H1 (cell line): ENCODE measurements at regions not wholly inside any gene's neighbourhood (a gene's known extent, or its start where the extent isn't known, plus 50 kb on each side); places are given as distances from the start of the nearest gene placed in this dataset.

Experiments
- CTCF ChIA-PET: fragments of 300-600 bp; sonication (Branson Sonifier 250); formaldehyde crosslinking; loops from one replicate; lab custom pipeline; 2021; ENCODE audit not compliant: partially characterized antibody; lab: Charles Lee
- POLR2A ChIA-PET: fragments of 300-600 bp; sonication (Branson Sonifier 250); formaldehyde crosslinking; loops from one replicate; lab custom pipeline; 2021; ENCODE audit warnings: inconsistent platforms; ENCODE audit not compliant: partially characterized antibody; lab: Charles Lee
- DNase-seq, 2 experiments: peaks; one replicate each; pipeline versions ENCODE4 v3.0.0 to v3.0.0-alpha.2; 2010 to 2022; ENCODE audit warnings: low spot score in 2 of 2, low read depth in 1 of 2, mixed read lengths in 1 of 2
- FAIRE-seq: peaks from 2 replicates; lab custom pipeline; 2011; peaks lifted over from hg19 to GRCh38; lab: Jason Lieb, UNC
- H2AFZ ChIP-seq: 2 replicates; pipeline ENCODE4 v1.8.1; 2012; ENCODE audit warnings: low read length, inconsistent platforms
- H2AK5ac ChIP-seq: 2 replicates; pipeline ENCODE4 v1.6.1; 2013; ENCODE audit warnings: low read depth, low read length
- H2BK120ac ChIP-seq: replicated peaks from 2 replicates; pipeline ENCODE3; 2013; ENCODE audit warnings: low read depth, low read length, inconsistent platforms
- H2BK12ac ChIP-seq: 2 replicates; pipeline ENCODE4 v1.6.1; 2013; ENCODE audit warnings: low read depth, low read length
- H2BK15ac ChIP-seq: 2 replicates; pipeline ENCODE4 v1.6.1; 2013; ENCODE audit warnings: low read length
- H2BK20ac ChIP-seq: 2 replicates; pipeline ENCODE4 v1.6.1; 2013; ENCODE audit warnings: low read length
- H2BK5ac ChIP-seq: 2 replicates; pipeline ENCODE4 v1.6.1; 2013; ENCODE audit warnings: low read depth, low read length
- H3K14ac ChIP-seq: 2 replicates; pipeline ENCODE4 v1.6.1; 2013; ENCODE audit warnings: inconsistent platforms; ENCODE audit not compliant: insufficient read length
- H3K18ac ChIP-seq: 2 replicates; pipeline ENCODE4 v1.6.1; 2013; ENCODE audit warnings: low read length; ENCODE audit errors: extremely low read depth
- H3K23ac ChIP-seq: 2 replicates; pipeline ENCODE4 v1.6.1; 2013; ENCODE audit warnings: inconsistent platforms; ENCODE audit not compliant: insufficient read length
- H3K23me2 ChIP-seq: 2 replicates; pipeline ENCODE4 v1.6.1; 2013; ENCODE audit warnings: low read depth, low read length
- H3K27ac ChIP-seq: 2 replicates; pipeline ENCODE4 v1.6.1; 2011; ENCODE audit warnings: low read depth, low read length, inconsistent platforms
- H3K27me3 ChIP-seq, 4 experiments: replicated peaks in 1 of 4; 1 replicate in 1 of 4; 2 replicates in 3 of 4; pipeline versions ENCODE4 v1.6.1 to v1.8.1; 2011 to 2013; ENCODE audit warnings: low read length in 3 of 4, mild to moderate bottlenecking in 3 of 4, inconsistent platforms in 2 of 4, mixed read lengths in 2 of 4, moderate library complexity in 1 of 4; ENCODE audit not compliant: control insufficient read depth in 3 of 4, insufficient read depth in 3 of 4; ENCODE audit errors: extremely low read depth in 1 of 4
- H3K36me3 ChIP-seq, 4 experiments: 2 replicates each; pipeline versions ENCODE4 v1.6.1 to v1.8.1; 2011 to 2013; ENCODE audit warnings: mild to moderate bottlenecking in 4 of 4, low read length in 3 of 4, moderate library complexity in 2 of 4, control low read depth in 1 of 4, inconsistent platforms in 1 of 4; ENCODE audit not compliant: insufficient read depth in 4 of 4, control insufficient read depth in 2 of 4
- H3K4ac ChIP-seq: replicated peaks from 2 replicates; pipeline ENCODE3; 2013; ENCODE audit warnings: low read length, low read depth, mixed read lengths, inconsistent platforms; ENCODE audit not compliant: insufficient read length
- H3K4me1 ChIP-seq, 4 experiments: replicated peaks in 1 of 4; 1 replicate in 1 of 4; 2 replicates in 3 of 4; pipeline versions ENCODE4 v1.6.1 to v1.8.1; 2011 to 2013; ENCODE audit warnings: low read length in 3 of 4, inconsistent platforms in 2 of 4, mixed read lengths in 1 of 4; ENCODE audit not compliant: insufficient read depth in 4 of 4, control insufficient read depth in 3 of 4
- H3K4me2 ChIP-seq, 2 experiments: 2 replicates each; pipeline versions ENCODE4 v1.6.1 to v1.8.1; 2011 to 2013; ENCODE audit warnings: low read depth in 2 of 2, low read length in 2 of 2, control low read depth in 1 of 2, inconsistent platforms in 1 of 2, mild to moderate bottlenecking in 1 of 2; ENCODE audit not compliant: insufficient read depth in 1 of 2
- H3K4me3 ChIP-seq, 4 experiments: fragments of 200-600, 300-600 bp in 1 of 4; sonication (generic), shearing (Covaris generic), sonication (Bioruptor Twin) in 1 of 4; 2 replicates each; pipeline versions ENCODE4 v1.5.1 to v1.8.1; 2011 to 2016; ENCODE audit warnings: low read length in 4 of 4, low read depth in 3 of 4, control low read depth in 2 of 4, inconsistent platforms in 2 of 4, mild to moderate bottlenecking in 2 of 4, mixed read lengths in 1 of 4, moderate library complexity in 1 of 4; ENCODE audit not compliant: insufficient read depth in 2 of 4; ENCODE audit errors: extremely low read depth in 1 of 4
- H3K56ac ChIP-seq: replicated peaks from 2 replicates; pipeline ENCODE3; 2013; ENCODE audit warnings: low read depth, mild to moderate bottlenecking, mixed read lengths, low read length, inconsistent platforms; ENCODE audit not compliant: insufficient read length
- H3K79me1 ChIP-seq: 2 replicates; pipeline ENCODE4 v1.6.1; 2013; ENCODE audit warnings: low read depth, low read length, control low read depth
- H3K79me2 ChIP-seq, 2 experiments: 2 replicates each; pipeline versions ENCODE4 v1.6.1 to v1.8.1; 2012 to 2013; ENCODE audit warnings: low read length in 2 of 2, mild to moderate bottlenecking in 2 of 2, inconsistent platforms in 1 of 2; ENCODE audit not compliant: insufficient read depth in 2 of 2, control insufficient read depth in 1 of 2
- H3K9ac ChIP-seq, 4 experiments: replicated peaks in 1 of 4; 1 replicate in 1 of 4; 2 replicates in 3 of 4; pipeline versions ENCODE4 v1.6.1 to v1.8.1; 2011 to 2013; ENCODE audit warnings: low read depth in 3 of 4, low read length in 3 of 4, control low read depth in 2 of 4, mild to moderate bottlenecking in 2 of 4, moderate library complexity in 2 of 4, inconsistent platforms in 1 of 4; ENCODE audit errors: extremely low read depth in 1 of 4
- H3K9me3 ChIP-seq, 2 experiments: 2 replicates each; pipeline versions ENCODE4 v1.6.1 to v1.8.1; 2012 to 2013; ENCODE audit warnings: mild to moderate bottlenecking in 2 of 2, moderate library complexity in 2 of 2, control low read depth in 1 of 2, inconsistent platforms in 1 of 2, low read depth in 1 of 2, low read length in 1 of 2, mixed read lengths in 1 of 2; ENCODE audit not compliant: insufficient read depth in 2 of 2
- H4K20me1 ChIP-seq, 2 experiments: replicated peaks in 1 of 2; 2 replicates each; pipeline versions ENCODE3 to v1.8.1; 2011 to 2013; ENCODE audit warnings: inconsistent platforms in 2 of 2, low read length in 2 of 2, mild to moderate bottlenecking in 1 of 2; ENCODE audit not compliant: insufficient read depth in 2 of 2, control insufficient read depth in 1 of 2
- H4K5ac ChIP-seq: 2 replicates; pipeline ENCODE4 v1.6.1; 2013; ENCODE audit warnings: low read length, low read depth, mixed read lengths, inconsistent platforms; ENCODE audit not compliant: insufficient read length
- H4K8ac ChIP-seq: 2 replicates; pipeline ENCODE4 v1.8.0; 2013; ENCODE audit warnings: mild to moderate bottlenecking, moderate library complexity, low read length, inconsistent platforms; ENCODE audit not compliant: insufficient read depth; ENCODE audit errors: extremely low read depth
- H4K91ac ChIP-seq: replicated peaks from 2 replicates; pipeline ENCODE3; 2013; ENCODE audit warnings: low read length, mixed read lengths, inconsistent platforms; ENCODE audit not compliant: insufficient read length
- BCL11A ChIP-seq, 2 experiments: IDR thresholded peaks; one replicate each; pipeline ENCODE4 v1.6.1; 2011; ENCODE audit warnings: low read depth in 2 of 2, low read length in 2 of 2, mild to moderate bottlenecking in 2 of 2
- BRCA1 ChIP-seq: IDR thresholded peaks from 2 replicates; pipeline ENCODE4 v1.6.1; 2012; ENCODE audit warnings: low read depth, low read length, improper control_type of control experiment
- CEBPB ChIP-seq: IDR thresholded peaks from 2 replicates; pipeline ENCODE4 v1.6.1; 2012; ENCODE audit warnings: low read depth, low read length
- E2F6 ChIP-seq: IDR thresholded peaks from 2 replicates; pipeline ENCODE4 v1.6.1; 2012; ENCODE audit warnings: inconsistent platforms
- NRF1 ChIP-seq: IDR thresholded peaks from 2 replicates; pipeline ENCODE4 v1.6.1; 2011; ENCODE audit warnings: mild to moderate bottlenecking, low read depth, low read length, improper control_type of control experiment
- RNF2 ChIP-seq: fragments of 200-900, 300-1000 bp; sonication (generic); IDR thresholded peaks from 2 replicates; pipeline ENCODE4 v1.7.1; 2016; ENCODE audit warnings: borderline replicate concordance, low read depth, mild to moderate bottlenecking, antibody characterized with exemption, low read length; ENCODE audit not compliant: poor library complexity, severe bottlenecking; ENCODE audit errors: missing control alignments
- SIN3A ChIP-seq, 2 experiments: IDR thresholded peaks in 1 of 2; conservative IDR thresholded peaks in 1 of 2; 2 replicates each; pipeline ENCODE4 v1.6.1; 2011 to 2012; ENCODE audit warnings: low read length in 2 of 2, improper control_type of control experiment in 1 of 2, low read depth in 1 of 2, mild to moderate bottlenecking in 1 of 2
- SRF ChIP-seq: IDR thresholded peaks from 2 replicates; pipeline ENCODE4 v1.6.1; 2011; ENCODE audit warnings: mild to moderate bottlenecking, low read depth, low read length, moderate library complexity
- YY1 ChIP-seq: IDR thresholded peaks from 2 replicates; pipeline ENCODE4 v1.6.1; 2011; ENCODE audit warnings: low read depth, mild to moderate bottlenecking, low read length
- WGBS, 2 experiments: shearing (Covaris generic) in 1 of 2; methylation state at CpG; one replicate each; pipeline versions ENCODE4 v1.1.6 to v1.1.7; 2013 to 2015; ENCODE audit warnings: low lambda C conversion rate in 2 of 2, mixed read lengths in 2 of 2, inconsistent platforms in 1 of 2, low coverage in 1 of 2, missing lambda C conversion rate in 1 of 2; ENCODE audit not compliant: insufficient replicate concordance in 2 of 2, insufficient coverage in 1 of 2, insufficient read length in 1 of 2; ENCODE audit errors: extremely low coverage in 1 of 2, missing lambda C conversion rate in 1 of 2; 5-methylcytosine and 5-hydroxymethylcytosine counted together

DNA sequence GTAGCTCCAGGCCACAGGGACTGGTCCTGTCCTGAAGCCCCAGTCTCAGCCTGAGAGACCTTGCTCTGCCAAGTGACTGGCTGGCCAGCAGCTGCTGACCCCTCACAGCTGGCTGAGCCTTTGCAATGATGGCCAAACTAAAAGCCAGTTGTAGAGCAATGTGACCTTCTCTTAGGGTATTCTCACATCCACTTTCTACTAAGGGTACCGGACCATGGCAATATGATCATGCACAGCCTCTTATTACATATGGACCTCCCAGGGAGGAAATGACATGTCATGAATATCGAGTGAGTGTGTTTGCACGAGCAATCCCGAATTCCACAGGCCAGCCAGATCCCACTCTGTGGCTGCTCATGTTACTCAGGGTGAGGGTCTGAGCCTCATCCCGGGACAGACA lies 213.9 kb downstream of the VAPA start:
- H2AFZ ChIP-seq: no peak overlapping the region
- H3K9ac ChIP-seq: no peak overlapping the region
- no peak overlapping the region for H3K4me3 ChIP-seq
- H3K4ac ChIP-seq: no peak overlapping the region
- H3K4me1 ChIP-seq: peaks cover 2 to 8% (median 5%) of the 10 kb centered on the region in 4 experiments
- H4K5ac ChIP-seq: no peak overlapping the region
- CTCF ChIA-PET: no interaction called here
- H2BK120ac ChIP-seq: no peak overlapping the region
- H3K56ac ChIP-seq: no peak overlapping the region
- H3K27ac ChIP-seq: no peak overlapping the region
- POLR2A ChIA-PET: no interaction called here
- peak overlapping the region; percentile 61; the same call in 1 of the 2 replicates for H2BK15ac ChIP-seq
- no peaks in the 10 kb centered on the region for H3K79me1 ChIP-seq
- no peak overlapping the region for H3K4me2 ChIP-seq
- no peak overlapping the region for H3K14ac ChIP-seq
- no peak overlapping the region for H2BK20ac ChIP-seq
- H2AK5ac ChIP-seq: no peak overlapping the region
- H3K23me2 ChIP-seq: peaks cover 7% of the 10 kb centered on the region
- no peak overlapping the region; the same call in 1 of the 2 replicates for H4K8ac ChIP-seq
- H3K9me3 ChIP-seq: no peaks in the 10 kb centered on the region
- H2BK5ac ChIP-seq: no peak overlapping the region
- no peak overlapping the region for H3K23ac ChIP-seq
- WGBS, 2 experiments: 75% methylated on average over 5 of the region's 5 CpGs; no CpG with 5 or more reads in 1 of the 2 experiments
- H3K79me2 ChIP-seq: no peaks in the 10 kb centered on the region
- FAIRE-seq (no peak), DNase-seq (peak in 1 of 2 experiments; percentile 19)
- no peaks in the 10 kb centered on the region for H4K20me1 ChIP-seq
- H4K91ac ChIP-seq: no peak overlapping the region
- H3K18ac ChIP-seq: no peak overlapping the region
- H3K27me3 ChIP-seq: peaks cover 0 to 10% (median 0%) of the 10 kb centered on the region in 4 experiments; a peak in 4 of 7 replicates
- no peaks in the 10 kb centered on the region for H3K36me3 ChIP-seq
- H2BK12ac ChIP-seq: no peak overlapping the region
- TF ChIP-seq SRF (no peak), E2F6 (no peak), CEBPB (no peak), BCL11A (IDR thresholded peaks at IDR 0.05; ENCODE audit: low read depth in 2 of 2, low read length in 2 of 2) (no peak), NRF1 (no peak), RNF2 (no peak), YY1 (no peak), BRCA1 (no peak), SIN3A (conservative IDR thresholded peaks at IDR 0.05 in 1 of 2, IDR thresholded peaks at IDR 0.05 in 1 of 2; ENCODE audit: low read depth in 1 of 2, low read length in 2 of 2) (no peak)
